Upper lobe of left lung (tissue), 4 donors: ENCODE measurements at regions not wholly inside any gene's neighbourhood (a gene's known extent, or its start where the extent isn't known, plus 50 kb on each side); places are given as distances from the start of the nearest gene placed in this dataset.

ENCODE experiments used
- CTCF ChIP-seq, 6 experiments: fragments of 450-650 bp in 4 of 6; fragments of 200-600 bp in 2 of 6; sonication (generic) in 2 of 6; IDR thresholded peaks; one replicate each; pipeline ENCODE4 v1.5.1; 2016 to 2019; ENCODE audit warnings: antibody characterized with exemption in 6 of 6
- POLR2A ChIP-seq, 4 donors: fragments of 450-650 bp; IDR thresholded peaks; one replicate each; pipeline ENCODE4 v1.5.1; 2016 to 2017; ENCODE audit warnings: antibody characterized with exemption in 4 of 4, mild to moderate bottlenecking in 2 of 4
- POLR2AphosphoS5 ChIP-seq, 2 donors: sonication (generic); formaldehyde crosslinking; IDR thresholded peaks; one replicate each; pipeline ENCODE4 v1.5.1; 2017; ENCODE audit warnings: antibody characterized with exemption in 2 of 2

GRCh38 chr9:11735391-11735790, 957.8 kb upstream of the TYRP1 start:
- TF ChIP-seq POLR2A (IDR thresholded peaks at IDR 0.05) (no peak), CTCF (IDR thresholded peaks at IDR 0.05) (no peak), POLR2AphosphoS5 (IDR thresholded peaks at IDR 0.05) (no peak)
